ENCODE measurements at regions not wholly inside any gene's neighbourhood (a gene's known extent, or its start where the extent isn't known, plus 50 kb on each side); places are given as distances from the start of the nearest gene placed in this dataset.
"Not testable (repeated sequence)": the region's sequence is repeated elsewhere in the genome, so short reads cannot be mapped to it uniquely, and the experiment has no call there.

DNA sequence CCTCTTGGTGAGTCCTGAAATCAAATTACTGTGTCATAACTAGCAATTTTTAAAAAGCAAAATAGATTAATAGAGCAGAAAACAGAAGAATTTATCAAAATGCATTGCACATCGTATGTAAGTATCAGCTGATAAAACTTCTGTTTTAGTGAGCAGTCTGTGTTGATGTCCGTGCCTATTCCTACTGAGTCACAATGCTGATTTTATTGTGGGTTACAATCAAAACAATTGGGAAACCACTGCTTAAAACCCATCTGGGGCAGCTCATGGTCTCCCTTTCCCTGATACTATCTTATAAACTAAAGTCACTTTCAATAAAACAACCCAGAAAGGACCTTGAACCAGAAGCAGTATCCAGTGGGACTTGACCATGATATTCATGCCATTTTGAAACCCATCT lies 101.1 kb upstream of the GPR39 start:
- not testable (repeated sequence) for TF ChIP-seq POLR2A (IDR thresholded peaks at IDR 0.05); CTCF (IDR thresholded peaks at IDR 0.05 in 8 of 11, conservative IDR thresholded peaks at IDR 0.05 in 3 of 11)

Measured in spleen (tissue), 7 donors.